ENCODE measurements at regions not wholly inside any gene's neighbourhood (a gene's known extent, or its start where the extent isn't known, plus 50 kb on each side); places are given as distances from the start of the nearest gene placed in this dataset.

DNA sequence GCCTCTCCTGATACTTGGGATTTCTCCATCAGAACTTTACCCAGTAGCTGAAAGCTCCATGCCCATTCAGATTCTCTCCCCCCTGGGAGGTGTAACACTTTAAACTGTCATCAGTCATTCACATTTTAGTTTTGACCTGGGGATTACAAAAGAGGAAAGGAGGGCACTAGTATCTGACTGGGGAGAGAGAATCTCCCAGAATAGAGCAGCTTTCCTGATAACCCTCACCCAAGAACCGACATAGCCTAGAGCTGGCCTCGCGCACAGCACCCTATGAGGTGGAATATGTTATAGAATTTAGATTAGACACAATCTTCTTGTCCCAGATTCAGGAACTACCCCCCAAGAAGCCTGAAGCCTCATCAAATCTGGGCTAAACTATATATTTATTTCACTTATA, 950.2 kb upstream of the TENM3 start:
- Histone ChIP-seq H3K9me3 (no peaks in the 10 kb centered on the region), H3K27ac (no peak overlapping the region), H3K36me3 (no peaks in the 10 kb centered on the region), H3K4me1 (no peaks in the 10 kb centered on the region), H3K4me3 (no peak overlapping the region), H3K27me3 (replicated peaks in 1 of 7) (no peaks in the 10 kb centered on the region)
- no peak for TF ChIP-seq POLR2A (IDR thresholded peaks at IDR 0.05)
- intact Hi-C loops (cut with DNase I; ENCODE audit: low total_unique reads) = no loop called here
- DNase-seq = no peak
- 88 to 96% (median 92%) methylated on average over 3 of the region's 3 CpGs for WGBS, 5 donors

- no peaks in the 10 kb centered on the region for H3K36me3 ChIP-seq
- no peak overlapping the region for H3K4me3 ChIP-seq
- H3K27ac ChIP-seq = no peak overlapping the region
- no peaks in the 10 kb centered on the region for H3K27me3 ChIP-seq (replicated peaks in 1 of 7)
- 66 to 87% (median 75%) methylated on average over 10 of the region's 10 CpGs for WGBS, 5 donors
- no peaks in the 10 kb centered on the region for H3K9me3 ChIP-seq
- intact Hi-C loops (cut with DNase I; ENCODE audit: low total_unique reads) = no loop called here
- TF ChIP-seq CTCF (IDR thresholded peaks at IDR 0.05 in 8 of 11, conservative IDR thresholded peaks at IDR 0.05 in 3 of 11) (no peak), POLR2AphosphoS5 (IDR thresholded peaks at IDR 0.05) (no peak), POLR2A (IDR thresholded peaks at IDR 0.05) (no peak)
- no peaks in the 10 kb centered on the region for H3K4me1 ChIP-seq
- no peak for DNase-seq
These were observed 949.7 kb upstream of the TENM3 start for GRCh38 chr4:181293541-181293940.

DNA sequence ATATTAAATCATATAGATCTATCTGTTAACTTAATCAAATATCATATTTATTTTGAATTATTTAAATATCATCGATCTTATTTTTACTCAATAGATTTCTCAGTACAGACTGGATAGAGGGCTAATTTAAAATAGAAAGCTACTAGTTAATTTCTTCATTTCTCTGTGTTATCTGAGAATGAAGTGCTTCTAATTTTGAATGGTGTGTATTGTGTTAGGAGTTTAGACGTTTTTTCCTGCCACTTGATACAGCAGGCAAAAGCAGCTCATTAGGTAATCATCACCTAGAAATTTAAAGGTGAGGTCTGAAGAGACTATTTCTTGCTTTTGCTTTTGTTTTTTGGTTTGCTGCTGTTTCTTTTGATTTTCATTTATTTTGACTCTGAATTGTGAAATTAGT, 948.8 kb upstream of the TENM3 start:
- intact Hi-C loops (cut with DNase I; ENCODE audit: low total_unique reads) = no loop called here
- 59 to 77% (median 65%) methylated on average over 2 of the region's 2 CpGs for WGBS, 5 donors
- Histone ChIP-seq H3K27me3 (replicated peaks in 1 of 7) (no peaks in the 10 kb centered on the region), H3K4me1 (no peaks in the 10 kb centered on the region), H3K4me3 (no peak overlapping the region), H3K36me3 (no peaks in the 10 kb centered on the region), H3K9me3 (no peaks in the 10 kb centered on the region), H3K27ac (no peak overlapping the region)
- no peak for DNase-seq
- TF ChIP-seq POLR2AphosphoS5 (IDR thresholded peaks at IDR 0.05) (no peak), POLR2A (IDR thresholded peaks at IDR 0.05) (no peak)

GRCh38 chr4:181301735-181302710, 941.2 kb upstream of the TENM3 start:
- no peak overlapping the region for H3K27ac ChIP-seq
- 52 to 59% (median 55%) methylated on average over 8 to 9 of the region's 9 CpGs for WGBS, 5 donors
- H3K4me1 ChIP-seq = no peaks in the 10 kb centered on the region
- DNase-seq = no peak
- intact Hi-C loops (cut with DNase I; ENCODE audit: low total_unique reads) = no loop called here
- no peaks in the 10 kb centered on the region for H3K27me3 ChIP-seq (replicated peaks in 1 of 7)
- no peaks in the 10 kb centered on the region for H3K36me3 ChIP-seq
- no peaks in the 10 kb centered on the region for H3K9me3 ChIP-seq
- no peak overlapping the region for H3K4me3 ChIP-seq
- TF ChIP-seq POLR2A (IDR thresholded peaks at IDR 0.05) (no peak), CTCF (IDR thresholded peaks at IDR 0.05 in 8 of 11, conservative IDR thresholded peaks at IDR 0.05 in 3 of 11) (peak in 4 of 11 experiments; percentile 29 to 39 (median 35)), POLR2AphosphoS5 (IDR thresholded peaks at IDR 0.05) (no peak)

- TF ChIP-seq POLR2AphosphoS5 (IDR thresholded peaks at IDR 0.05) (no peak), POLR2A (IDR thresholded peaks at IDR 0.05) (no peak), CTCF (IDR thresholded peaks at IDR 0.05 in 8 of 11, conservative IDR thresholded peaks at IDR 0.05 in 3 of 11) (no peak)
- 26 to 55% (median 36%) methylated on average over 2 of the region's 2 CpGs for WGBS, 5 donors
- no peak overlapping the region for H3K27ac ChIP-seq
- intact Hi-C loops (cut with DNase I; ENCODE audit: low total_unique reads) = no loop called here
- no peaks in the 10 kb centered on the region for H3K36me3 ChIP-seq
- no peak overlapping the region for H3K4me3 ChIP-seq
- no peak for DNase-seq
- no peaks in the 10 kb centered on the region for H3K27me3 ChIP-seq (replicated peaks in 1 of 7)
- no peaks in the 10 kb centered on the region for H3K4me1 ChIP-seq
- no peaks in the 10 kb centered on the region for H3K9me3 ChIP-seq
These were observed 935.4 kb upstream of the TENM3 start for GRCh38 chr4:181307824-181308223.
